ENCODE measurements at regions not wholly inside any gene's neighbourhood (a gene's known extent, or its start where the extent isn't known, plus 50 kb on each side); places are given as distances from the start of the nearest gene placed in this dataset.

DNA sequence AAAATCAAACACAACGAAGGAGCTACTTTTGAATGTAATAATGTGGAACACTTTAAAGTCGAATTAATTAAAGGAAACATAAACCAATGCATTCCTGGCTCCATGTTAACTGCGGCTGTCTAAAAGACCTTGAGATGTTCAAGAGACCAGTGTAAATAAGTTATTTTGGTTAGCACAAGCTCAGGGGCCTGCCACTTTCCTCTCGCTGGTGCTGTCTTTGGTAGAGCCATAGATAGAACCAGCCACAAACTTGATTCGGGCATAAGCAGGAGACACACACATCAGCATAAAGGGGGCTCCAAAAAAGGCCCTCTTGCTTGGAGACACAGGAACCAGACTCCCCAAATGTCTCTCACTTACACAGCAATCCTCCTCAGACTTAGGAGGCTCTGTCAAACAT, 121.6 kb upstream of the TBX20 start:
- TF ChIP-seq, protein P1, sequence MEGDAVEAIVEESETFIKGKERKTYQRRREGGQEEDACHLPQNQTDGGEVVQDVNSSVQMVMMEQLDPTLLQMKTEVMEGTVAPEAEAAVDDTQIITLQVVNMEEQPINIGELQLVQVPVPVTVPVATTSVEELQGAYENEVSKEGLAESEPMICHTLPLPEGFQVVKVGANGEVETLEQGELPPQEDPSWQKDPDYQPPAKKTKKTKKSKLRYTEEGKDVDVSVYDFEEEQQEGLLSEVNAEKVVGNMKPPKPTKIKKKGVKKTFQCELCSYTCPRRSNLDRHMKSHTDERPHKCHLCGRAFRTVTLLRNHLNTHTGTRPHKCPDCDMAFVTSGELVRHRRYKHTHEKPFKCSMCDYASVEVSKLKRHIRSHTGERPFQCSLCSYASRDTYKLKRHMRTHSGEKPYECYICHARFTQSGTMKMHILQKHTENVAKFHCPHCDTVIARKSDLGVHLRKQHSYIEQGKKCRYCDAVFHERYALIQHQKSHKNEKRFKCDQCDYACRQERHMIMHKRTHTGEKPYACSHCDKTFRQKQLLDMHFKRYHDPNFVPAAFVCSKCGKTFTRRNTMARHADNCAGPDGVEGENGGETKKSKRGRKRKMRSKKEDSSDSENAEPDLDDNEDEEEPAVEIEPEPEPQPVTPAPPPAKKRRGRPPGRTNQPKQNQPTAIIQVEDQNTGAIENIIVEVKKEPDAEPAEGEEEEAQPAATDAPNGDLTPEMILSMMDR (conservative IDR thresholded peaks at IDR 0.05; ENCODE audit: low read depth, low read length): no peak
- no peak for TF ChIP-seq EZH2 (IDR thresholded peaks at IDR 0.05; ENCODE audit: borderline replicate concordance, low read depth, low read length, poor library complexity, severe bottlenecking)
